ENCODE measurements at regions not wholly inside any gene's neighbourhood (a gene's known extent, or its start where the extent isn't known, plus 50 kb on each side); places are given as distances from the start of the nearest gene placed in this dataset.
"Not testable (repeated sequence)": the region's sequence is repeated elsewhere in the genome, so short reads cannot be mapped to it uniquely, and the experiment has no call there.

- DNase-seq = no peak
Observed at GRCh38 chr9:1505489-1505888, 455.3 kb downstream of the DMRT2 start.

GRCh38 chr9:1510712-1511111 is 460.6 kb downstream of the DMRT2 start:
- DNase-seq = no peak

GRCh38 chr9:1513105-1513504 is 462.9 kb downstream of the DMRT2 start:
- DNase-seq = no peak

GRCh38 chr9:1514250-1514649 is 464.1 kb downstream of the DMRT2 start:
- no peak for DNase-seq

- DNase-seq = no peak
Observed at GRCh38 chr9:1514776-1515363, 464.7 kb downstream of the DMRT2 start.

- no peak for DNase-seq
Observed at GRCh38 chr9:1515557-1515956, 465.4 kb downstream of the DMRT2 start.

GRCh38 chr9:1521547-1521946 is 471.4 kb downstream of the DMRT2 start:
- DNase-seq = no peak

- no peak for DNase-seq
Observed at GRCh38 chr9:1522219-1522767, 472.1 kb downstream of the DMRT2 start.

GRCh38 chr9:1528456-1528855 is 478.3 kb downstream of the DMRT2 start:
- no peak for DNase-seq

- DNase-seq = no peak
Observed at GRCh38 chr9:1530696-1531095, 480.5 kb downstream of the DMRT2 start.

- DNase-seq = no peak
Observed at GRCh38 chr9:1531424-1531823, 481.3 kb downstream of the DMRT2 start.

GRCh38 chr9:1532171-1532570 is 482.0 kb downstream of the DMRT2 start:
- DNase-seq = no peak

- no peak for DNase-seq
Observed at GRCh38 chr9:1535051-1535450, 480.1 kb upstream of the SMARCA2 start.

- DNase-seq = no peak
Observed at GRCh38 chr9:1535599-1535998, 479.5 kb upstream of the SMARCA2 start.

- DNase-seq = no peak
Observed at GRCh38 chr9:1536522-1537170, 478.5 kb upstream of the SMARCA2 start.

GRCh38 chr9:1538301-1538700 is 476.8 kb upstream of the SMARCA2 start:
- no peak for DNase-seq

GRCh38 chr9:1539216-1539615 is 475.9 kb upstream of the SMARCA2 start:
- no peak for DNase-seq

GRCh38 chr9:1550636-1551035 is 464.5 kb upstream of the SMARCA2 start:
- DNase-seq = no peak

- no peak for DNase-seq
Observed at GRCh38 chr9:1554081-1555035, 460.8 kb upstream of the SMARCA2 start.

GRCh38 chr9:1558666-1559065 is 456.5 kb upstream of the SMARCA2 start:
- DNase-seq = not testable (repeated sequence)

- no peak for DNase-seq
Observed at GRCh38 chr9:1575939-1576338, 439.2 kb upstream of the SMARCA2 start.

GRCh38 chr9:1580215-1580614 is 434.9 kb upstream of the SMARCA2 start:
- DNase-seq = no peak

- DNase-seq = no peak
Observed at GRCh38 chr9:1581926-1582325, 433.2 kb upstream of the SMARCA2 start.

GRCh38 chr9:1591310-1591709 is 423.8 kb upstream of the SMARCA2 start:
- no peak for DNase-seq
